ENCODE measurements at regions not wholly inside any gene's neighbourhood (a gene's known extent, or its start where the extent isn't known, plus 50 kb on each side); places are given as distances from the start of the nearest gene placed in this dataset.

GRCh38 chr12:43120150-43120549 is 431.9 kb downstream of the ADAMTS20 start:
- CTCF ChIA-PET: no interaction called here
- H3K36me3 Mint-ChIP-seq: no peaks in the 10 kb centered on the region
- no peak overlapping the region for H3K4me3 Mint-ChIP-seq
- H3K9me3 Mint-ChIP-seq: no peaks in the 10 kb centered on the region
- H3K27ac Mint-ChIP-seq: no peak overlapping the region
- POLR2A ChIA-PET: no interaction called here
- H3K27me3 Mint-ChIP-seq: no peaks in the 10 kb centered on the region
- intact Hi-C loops (cut with micrococcal nuclease): no loop called here
- no peak for DNase-seq
- no peaks in the 10 kb centered on the region for H3K4me1 Mint-ChIP-seq (ENCODE audit: low read depth)

- no peaks in the 10 kb centered on the region for H3K36me3 Mint-ChIP-seq
- H3K4me3 Mint-ChIP-seq: no peak overlapping the region
- H3K4me1 Mint-ChIP-seq (ENCODE audit: low read depth): no peaks in the 10 kb centered on the region
- no peak for DNase-seq
- H3K27ac Mint-ChIP-seq: no peak overlapping the region
- no peaks in the 10 kb centered on the region for H3K27me3 Mint-ChIP-seq
- CTCF ChIA-PET: no interaction called here
- POLR2A ChIA-PET: no interaction called here
- H3K9me3 Mint-ChIP-seq: no peaks in the 10 kb centered on the region
- intact Hi-C loops (cut with micrococcal nuclease): loop anchor here (5.0 kb wide), 1 partner anchor 493 kb away; no protein-coding TSS in a partner anchor
Observed at GRCh38 chr12:43118881-43119280, 433.1 kb downstream of the ADAMTS20 start.

GRCh38 chr12:43118234-43118633 is 433.8 kb downstream of the ADAMTS20 start:
- no peaks in the 10 kb centered on the region for H3K27me3 Mint-ChIP-seq
- no peak for DNase-seq
- no peak overlapping the region for H3K27ac Mint-ChIP-seq
- ChIA-PET CTCF (no interaction called here), POLR2A (no interaction called here)
- no peaks in the 10 kb centered on the region for H3K4me1 Mint-ChIP-seq (ENCODE audit: low read depth)
- intact Hi-C loops (cut with micrococcal nuclease): loop anchor here (5.0 kb wide), 1 partner anchor 494 kb away; no protein-coding TSS in a partner anchor
- no peak overlapping the region for H3K4me3 Mint-ChIP-seq
- H3K9me3 Mint-ChIP-seq: no peaks in the 10 kb centered on the region
- no peaks in the 10 kb centered on the region for H3K36me3 Mint-ChIP-seq

DNA sequence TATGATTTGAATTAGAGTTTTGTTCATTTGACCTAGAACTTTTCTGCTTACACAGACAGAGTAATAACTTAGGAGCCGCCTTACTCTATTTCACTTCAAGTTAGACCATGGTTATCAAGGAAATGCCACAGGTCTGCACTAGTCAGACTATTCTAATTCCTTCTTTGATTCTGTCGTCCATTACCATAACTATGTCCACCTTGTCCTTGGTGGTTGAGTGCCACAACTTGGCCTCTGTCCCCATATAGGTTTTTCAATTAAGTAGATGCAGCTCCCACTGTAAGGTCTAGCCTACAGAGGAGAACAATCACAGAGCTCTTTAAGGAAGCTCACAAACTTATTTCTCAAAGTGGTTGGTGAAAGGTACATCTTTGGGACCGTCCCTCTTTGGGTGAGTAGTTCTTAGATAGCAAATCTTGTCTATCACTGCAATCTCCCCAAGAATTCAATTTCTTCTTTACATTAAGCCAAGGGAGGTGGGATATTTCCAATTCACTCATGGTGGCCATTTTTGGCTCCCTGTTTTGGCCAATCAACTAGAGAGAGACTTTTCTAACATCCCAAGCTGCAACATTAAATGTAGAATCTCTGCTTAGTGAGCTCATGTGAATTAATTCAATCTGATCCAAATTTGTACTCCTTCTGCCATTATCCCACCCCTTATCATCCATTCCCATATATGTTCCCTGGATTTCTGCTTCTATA is 434.6 kb downstream of the ADAMTS20 start:
- intact Hi-C loops (cut with micrococcal nuclease): loop anchor here (5.0 kb wide), 1 partner anchor 495 kb away; no protein-coding TSS in a partner anchor
- no peak overlapping the region for H3K27ac Mint-ChIP-seq
- CTCF ChIA-PET: no interaction called here
- no peak for DNase-seq
- H3K4me3 Mint-ChIP-seq: no peak overlapping the region
- POLR2A ChIA-PET: no interaction called here
- no peaks in the 10 kb centered on the region for H3K27me3 Mint-ChIP-seq
- no peaks in the 10 kb centered on the region for H3K36me3 Mint-ChIP-seq
- no peaks in the 10 kb centered on the region for H3K4me1 Mint-ChIP-seq (ENCODE audit: low read depth)
- no peaks in the 10 kb centered on the region for H3K9me3 Mint-ChIP-seq

GRCh38 chr12:43115441-43116160 is 436.4 kb downstream of the ADAMTS20 start:
- no peaks in the 10 kb centered on the region for H3K36me3 Mint-ChIP-seq
- POLR2A ChIA-PET: interaction anchor here (0.6 kb wide), 1 partner anchor 94 kb away, joined by 3 read pairs; no protein-coding TSS in a partner anchor

DNA sequence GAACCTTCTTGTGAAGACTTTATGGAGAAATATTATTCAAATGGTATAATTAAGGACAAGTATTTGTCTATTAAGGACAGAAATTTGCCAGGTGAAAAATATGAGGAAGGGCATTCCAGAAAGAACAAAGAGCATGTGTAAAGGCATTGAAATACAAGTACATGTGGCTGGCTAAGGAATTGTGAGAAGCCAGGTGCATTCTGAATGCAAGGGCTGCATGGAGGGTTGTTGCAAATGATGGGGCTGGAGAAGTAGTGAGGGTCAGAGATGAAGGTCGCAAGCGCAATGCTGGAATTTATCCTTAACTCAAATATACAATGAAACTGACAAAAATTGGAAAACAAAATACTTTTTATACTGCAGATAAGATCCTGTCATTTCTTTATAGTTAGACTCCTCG is 437.7 kb downstream of the ADAMTS20 start:
- CTCF ChIA-PET: no interaction called here
- intact Hi-C loops (cut with micrococcal nuclease): no loop called here
- POLR2A ChIA-PET: no interaction called here
- H3K36me3 Mint-ChIP-seq: no peaks in the 10 kb centered on the region
- no peaks in the 10 kb centered on the region for H3K4me1 Mint-ChIP-seq (ENCODE audit: low read depth)
- H3K27ac Mint-ChIP-seq: no peak overlapping the region
- H3K27me3 Mint-ChIP-seq: no peaks in the 10 kb centered on the region
- H3K9me3 Mint-ChIP-seq: no peaks in the 10 kb centered on the region
- DNase-seq: no peak
- H3K4me3 Mint-ChIP-seq: no peak overlapping the region

More at GRCh38 chr12:43115441-43116160, 436.4 kb downstream of the ADAMTS20 start:
- H3K4me3 Mint-ChIP-seq: no peak overlapping the region
- no peaks in the 10 kb centered on the region for H3K9me3 Mint-ChIP-seq
- H3K27me3 Mint-ChIP-seq: no peaks in the 10 kb centered on the region
- intact Hi-C loops (cut with micrococcal nuclease): loop anchor here (5.0 kb wide), 1 partner anchor 497 kb away; no protein-coding TSS in a partner anchor
- no peaks in the 10 kb centered on the region for H3K4me1 Mint-ChIP-seq (ENCODE audit: low read depth)
- DNase-seq: no peak
- CTCF ChIA-PET: no interaction called here
- H3K27ac Mint-ChIP-seq: no peak overlapping the region

DNA sequence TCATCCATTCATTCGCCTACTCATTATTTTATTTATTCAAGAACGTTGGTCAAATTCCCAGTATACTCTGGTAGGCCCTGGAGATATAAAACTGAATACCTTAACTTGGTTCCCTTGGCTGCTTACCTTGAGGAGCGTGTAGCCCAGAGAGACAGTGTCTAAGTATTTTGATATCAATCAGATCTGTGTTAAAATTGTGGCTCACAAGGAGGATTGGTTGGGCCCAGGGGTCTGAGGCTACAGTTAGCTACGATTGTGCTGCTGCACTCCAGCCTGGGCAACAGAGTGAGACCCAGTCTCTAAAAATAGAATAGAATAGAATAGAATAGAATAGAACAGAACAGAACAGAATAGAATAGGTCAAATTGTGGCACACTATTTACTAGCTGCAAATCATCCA is 438.4 kb downstream of the ADAMTS20 start:
- Mint-ChIP-seq H3K27ac (no peak overlapping the region), H3K4me3 (no peak overlapping the region), H3K27me3 (no peaks in the 10 kb centered on the region), H3K36me3 (no peaks in the 10 kb centered on the region), H3K9me3 (no peaks in the 10 kb centered on the region), H3K4me1 (ENCODE audit: low read depth) (no peaks in the 10 kb centered on the region)
- intact Hi-C loops (cut with micrococcal nuclease): no loop called here
- DNase-seq: no peak
- ChIA-PET CTCF (no interaction called here), POLR2A (no interaction called here)

DNA sequence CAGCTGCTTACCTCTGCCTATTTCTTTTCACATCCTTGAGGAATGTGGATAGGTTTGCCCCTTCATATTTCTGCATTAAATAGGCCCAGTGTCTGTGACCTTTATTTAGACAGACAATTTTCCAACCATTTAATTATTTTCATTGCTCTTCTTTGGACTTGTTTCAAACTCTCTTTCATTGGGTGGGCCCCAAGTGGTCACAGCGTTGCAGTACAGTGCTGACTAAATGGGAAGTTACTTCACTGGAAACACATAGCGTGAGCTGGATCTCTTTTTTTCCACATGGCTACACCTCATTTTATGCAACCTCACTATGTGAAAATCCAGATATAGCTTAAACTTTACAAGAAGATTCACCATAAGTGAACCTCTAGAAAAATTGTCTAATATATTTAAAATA is 438.9 kb downstream of the ADAMTS20 start:
- ChIA-PET CTCF (no interaction called here), POLR2A (no interaction called here)
- Mint-ChIP-seq H3K27me3 (no peaks in the 10 kb centered on the region), H3K27ac (no peak overlapping the region), H3K36me3 (no peaks in the 10 kb centered on the region), H3K4me3 (no peak overlapping the region), H3K9me3 (no peaks in the 10 kb centered on the region), H3K4me1 (ENCODE audit: low read depth) (no peaks in the 10 kb centered on the region)
- intact Hi-C loops (cut with micrococcal nuclease): no loop called here
- DNase-seq: no peak

- no peaks in the 10 kb centered on the region for H3K27me3 Mint-ChIP-seq
- no peak overlapping the region for H3K4me3 Mint-ChIP-seq
Observed at GRCh38 chr12:43112101-43112920, 439.7 kb downstream of the ADAMTS20 start.

DNA sequence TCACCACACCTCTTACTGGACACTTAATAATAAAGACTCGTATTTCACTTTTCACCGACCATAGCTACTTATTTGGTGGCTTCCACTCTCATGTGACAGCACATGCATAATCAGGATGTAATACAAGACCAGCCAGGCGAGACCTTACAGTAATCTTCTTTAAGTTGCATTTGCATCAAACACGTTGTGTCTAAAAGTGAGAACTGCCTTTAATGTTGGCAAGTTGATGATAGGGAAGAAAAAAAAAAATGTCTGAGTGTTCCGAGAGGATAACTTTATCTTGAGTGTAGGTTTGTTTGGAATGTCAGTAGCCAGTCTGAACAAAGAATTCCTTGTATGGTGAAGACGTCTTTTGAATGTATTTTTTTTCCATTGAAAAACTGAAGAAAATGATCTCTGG is 440.4 kb downstream of the ADAMTS20 start:
- H3K36me3 Mint-ChIP-seq: no peaks in the 10 kb centered on the region
- no peak overlapping the region for H3K27ac Mint-ChIP-seq
- CTCF ChIA-PET: no interaction called here

More at GRCh38 chr12:43112101-43112920, 439.7 kb downstream of the ADAMTS20 start:
- no peaks in the 10 kb centered on the region for H3K36me3 Mint-ChIP-seq
- no peaks in the 10 kb centered on the region for H3K4me1 Mint-ChIP-seq (ENCODE audit: low read depth)
- no peak overlapping the region for H3K27ac Mint-ChIP-seq
- CTCF ChIA-PET: no interaction called here
- H3K9me3 Mint-ChIP-seq: no peaks in the 10 kb centered on the region
- intact Hi-C loops (cut with micrococcal nuclease): no loop called here
- DNase-seq: no peak
- POLR2A ChIA-PET: no interaction called here

GRCh38 chr12:43109631-43110345 is 442.2 kb downstream of the ADAMTS20 start:
- no peak for DNase-seq
- Mint-ChIP-seq H3K9me3 (no peaks in the 10 kb centered on the region), H3K4me1 (ENCODE audit: low read depth) (no peaks in the 10 kb centered on the region), H3K27me3 (no peaks in the 10 kb centered on the region), H3K4me3 (no peak overlapping the region), H3K36me3 (no peaks in the 10 kb centered on the region), H3K27ac (no peak overlapping the region)
- CTCF ChIA-PET: no interaction called here
- intact Hi-C loops (cut with micrococcal nuclease): no loop called here
- POLR2A ChIA-PET: no interaction called here

More for the DNA sequence above, 440.4 kb downstream of the ADAMTS20 start:
- no peak overlapping the region for H3K4me3 Mint-ChIP-seq
- no peaks in the 10 kb centered on the region for H3K27me3 Mint-ChIP-seq
- H3K4me1 Mint-ChIP-seq (ENCODE audit: low read depth): no peaks in the 10 kb centered on the region
- DNase-seq: no peak
- H3K9me3 Mint-ChIP-seq: no peaks in the 10 kb centered on the region
- intact Hi-C loops (cut with micrococcal nuclease): no loop called here
- POLR2A ChIA-PET: no interaction called here

GRCh38 chr12:43108656-43109055 is 443.3 kb downstream of the ADAMTS20 start:
- no peaks in the 10 kb centered on the region for H3K27me3 Mint-ChIP-seq
- H3K9me3 Mint-ChIP-seq: no peaks in the 10 kb centered on the region
- no peaks in the 10 kb centered on the region for H3K4me1 Mint-ChIP-seq (ENCODE audit: low read depth)
- H3K36me3 Mint-ChIP-seq: no peaks in the 10 kb centered on the region
- H3K27ac Mint-ChIP-seq: no peak overlapping the region
- POLR2A ChIA-PET: no interaction called here
- no peak overlapping the region for H3K4me3 Mint-ChIP-seq
- intact Hi-C loops (cut with micrococcal nuclease): no loop called here
- DNase-seq: no peak
- CTCF ChIA-PET: no interaction called here
